Esophagus muscularis mucosa (tissue), 4 donors: ENCODE measurements at regions not wholly inside any gene's neighbourhood (a gene's known extent, or its start where the extent isn't known, plus 50 kb on each side); places are given as distances from the start of the nearest gene placed in this dataset.
"Not testable (repeated sequence)": the region's sequence is repeated elsewhere in the genome, so short reads cannot be mapped to it uniquely, and the experiment has no call there.

Experiments
- DNase-seq: peaks from one replicate; pipeline ENCODE4 v3.0.0-alpha.2; 2017; ENCODE audit errors: extremely low spot score
- H3K27ac ChIP-seq, 4 donors: fragments of 200-600 bp; sonication (generic); replicated peaks in 1 of 4; 1 replicate in 3 of 4; 2 replicates in 1 of 4; pipeline ENCODE4 v1.5.1; 2016 to 2019; ENCODE audit warnings: mild to moderate bottlenecking in 1 of 4
- H3K27me3 ChIP-seq, 4 donors: fragments of 200-600 bp; sonication (generic); one replicate each; pipeline versions ENCODE4 v1.5.1 to v1.6.0; 2016 to 2019
- H3K36me3 ChIP-seq, 4 donors: fragments of 200-600 bp; sonication (generic); one replicate each; pipeline ENCODE4 v1.5.1; 2016 to 2019
- H3K4me1 ChIP-seq, 4 donors: fragments of 200-600 bp; sonication (generic); one replicate each; pipeline ENCODE4 v1.5.1; 2016 to 2019
- H3K4me3 ChIP-seq, 4 donors: fragments of 200-600 bp; sonication (generic); 1 replicate in 2 of 4; 2 replicates in 2 of 4; pipeline ENCODE4 v1.5.1; 2016 to 2019; ENCODE audit warnings: mild to moderate bottlenecking in 4 of 4, moderate library complexity in 1 of 4
- H3K9me3 ChIP-seq, 4 donors: fragments of 200-600 bp; sonication (generic); 1 replicate in 3 of 4; 2 replicates in 1 of 4; pipeline ENCODE4 v1.5.1; 2016 to 2019
- EP300 ChIP-seq: sonication (generic); formaldehyde crosslinking; IDR thresholded peaks from one replicate; pipeline ENCODE4 v1.6.1; 2017; ENCODE audit warnings: antibody characterized with exemption
- POLR2A ChIP-seq: fragments of 450-650 bp; IDR thresholded peaks from one replicate; pipeline ENCODE4 v1.6.1; 2017; ENCODE audit warnings: antibody characterized with exemption, moderate library complexity, mild to moderate bottlenecking, low read depth
- POLR2AphosphoS5 ChIP-seq, 2 donors: sonication (generic); formaldehyde crosslinking; IDR thresholded peaks; one replicate each; pipeline ENCODE4 v1.6.1; 2017; ENCODE audit warnings: antibody characterized with exemption in 2 of 2
- WGBS: methylation state at CpG from one replicate; pipeline ENCODE4 v1.1.5; 2018; 5-methylcytosine and 5-hydroxymethylcytosine counted together
- intact Hi-C: fragments of 100-400 bp; cut with DNase I; formaldehyde crosslinking; loops from one replicate; pipeline ENCODE4 v1.15.1; 2023
- TF ChIP-seq, protein P1 (sequence below), 3 experiments: fragments of 200-600 bp in 2 of 3; fragments of 450-650 bp in 1 of 3; sonication (generic) in 2 of 3; IDR thresholded peaks; one replicate each; pipeline ENCODE4 v1.5.1; 2017 to 2019; ENCODE audit warnings: antibody characterized with exemption in 3 of 3, mild to moderate bottlenecking in 2 of 3, moderate library complexity in 1 of 3

DNA sequence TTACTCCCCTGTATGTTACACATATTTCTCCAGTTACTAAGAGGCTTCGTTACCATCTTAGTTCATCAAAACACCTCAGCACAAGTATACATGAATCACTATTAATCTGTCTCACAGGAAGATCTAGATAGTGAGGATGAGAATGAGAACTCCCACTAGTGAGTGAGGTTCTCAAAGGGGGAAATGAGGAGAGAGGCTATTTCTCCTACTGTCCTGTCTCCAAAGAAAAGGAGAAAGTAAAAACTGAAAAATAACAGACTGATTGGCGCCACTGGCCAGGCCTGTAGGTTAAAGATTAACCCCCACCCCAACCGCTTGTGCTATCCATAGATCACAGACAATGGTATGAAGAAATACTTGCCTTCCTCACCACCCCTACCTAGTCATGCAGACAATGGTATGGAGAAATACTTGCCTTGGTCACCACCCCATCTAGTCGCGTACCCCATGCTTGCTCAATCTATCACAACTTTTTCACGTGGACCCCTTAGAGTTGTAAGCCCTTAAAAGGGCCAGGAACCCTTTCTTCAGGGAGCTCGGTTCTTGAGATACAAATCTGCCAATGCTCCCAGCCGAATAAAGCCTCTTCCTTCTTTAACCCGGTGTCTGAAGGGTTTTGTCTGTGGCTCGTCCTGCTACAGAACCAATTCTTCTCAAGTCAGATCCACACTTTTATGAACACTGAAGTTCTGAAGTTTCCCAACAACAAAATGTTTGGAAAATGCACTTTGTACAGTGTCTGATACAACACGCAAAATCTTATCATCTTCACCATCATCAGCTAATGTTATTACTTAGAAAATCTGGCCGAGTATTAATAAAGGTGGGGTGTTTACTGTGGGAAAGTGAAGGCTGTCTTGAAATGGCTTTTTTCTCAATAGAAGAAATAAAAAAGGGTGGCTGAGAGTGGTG, 598.1 kb downstream of the UQCRFS1 start:
- Histone ChIP-seq H3K9me3 (peaks cover 0 to 30% (median 14%) of the 10 kb centered on the region in 4 donors), H3K4me3 (no peak overlapping the region), H3K27me3 (no peaks in the 10 kb centered on the region), H3K4me1 (no peaks in the 10 kb centered on the region), H3K27ac (no peak overlapping the region), H3K36me3 (no peaks in the 10 kb centered on the region)
- 88% methylated on average over 12 of the region's 12 CpGs for WGBS
- intact Hi-C loops: no loop called here
- TF ChIP-seq POLR2A (no peak), POLR2AphosphoS5 (IDR thresholded peaks at IDR 0.05) (no peak), EP300 (no peak)
- TF ChIP-seq, protein P1, sequence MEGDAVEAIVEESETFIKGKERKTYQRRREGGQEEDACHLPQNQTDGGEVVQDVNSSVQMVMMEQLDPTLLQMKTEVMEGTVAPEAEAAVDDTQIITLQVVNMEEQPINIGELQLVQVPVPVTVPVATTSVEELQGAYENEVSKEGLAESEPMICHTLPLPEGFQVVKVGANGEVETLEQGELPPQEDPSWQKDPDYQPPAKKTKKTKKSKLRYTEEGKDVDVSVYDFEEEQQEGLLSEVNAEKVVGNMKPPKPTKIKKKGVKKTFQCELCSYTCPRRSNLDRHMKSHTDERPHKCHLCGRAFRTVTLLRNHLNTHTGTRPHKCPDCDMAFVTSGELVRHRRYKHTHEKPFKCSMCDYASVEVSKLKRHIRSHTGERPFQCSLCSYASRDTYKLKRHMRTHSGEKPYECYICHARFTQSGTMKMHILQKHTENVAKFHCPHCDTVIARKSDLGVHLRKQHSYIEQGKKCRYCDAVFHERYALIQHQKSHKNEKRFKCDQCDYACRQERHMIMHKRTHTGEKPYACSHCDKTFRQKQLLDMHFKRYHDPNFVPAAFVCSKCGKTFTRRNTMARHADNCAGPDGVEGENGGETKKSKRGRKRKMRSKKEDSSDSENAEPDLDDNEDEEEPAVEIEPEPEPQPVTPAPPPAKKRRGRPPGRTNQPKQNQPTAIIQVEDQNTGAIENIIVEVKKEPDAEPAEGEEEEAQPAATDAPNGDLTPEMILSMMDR (IDR thresholded peaks at IDR 0.05): no peak
- DNase-seq: peak; percentile 24

GRCh38 chr19:28612275-28612769, 600.6 kb downstream of the UQCRFS1 start:
- Histone ChIP-seq H3K9me3 (peaks cover 0 to 36% (median 14%) of the 10 kb centered on the region in 4 donors), H3K4me1 (no peaks in the 10 kb centered on the region), H3K36me3 (no peaks in the 10 kb centered on the region), H3K27ac (no peak overlapping the region), H3K4me3 (no peak overlapping the region), H3K27me3 (no peaks in the 10 kb centered on the region)
- DNase-seq: peak; percentile 39
- intact Hi-C loops: no loop called here
- 84% methylated on average over 8 of the region's 8 CpGs for WGBS
- no peak for TF ChIP-seq EP300
- no peak for TF ChIP-seq POLR2AphosphoS5 (IDR thresholded peaks at IDR 0.05)
- no peak for TF ChIP-seq POLR2A
- TF ChIP-seq, protein P1 (IDR thresholded peaks at IDR 0.05): no peak

GRCh38 chr19:28611227-28611914, 601.6 kb downstream of the UQCRFS1 start:
- intact Hi-C loops: not testable (repeated sequence)
- WGBS: 85% methylated on average over 8 of the region's 8 CpGs

GRCh38 chr19:28610731-28611130, 602.2 kb downstream of the UQCRFS1 start:
- Histone ChIP-seq H3K4me1 (no peaks in the 10 kb centered on the region), H3K27me3 (no peaks in the 10 kb centered on the region), H3K36me3 (no peaks in the 10 kb centered on the region), H3K4me3 (no peak overlapping the region), H3K9me3 (peaks cover 0 to 37% (median 15%) of the 10 kb centered on the region in 4 donors), H3K27ac (no peak overlapping the region)
- peak; percentile 81 for DNase-seq
- 85% methylated on average over 6 of the region's 6 CpGs for WGBS
- intact Hi-C loops: no loop called here
- no peak for TF ChIP-seq POLR2A
- TF ChIP-seq EP300: no peak
- TF ChIP-seq POLR2AphosphoS5 (IDR thresholded peaks at IDR 0.05): no peak

More at GRCh38 chr19:28611227-28611914, 601.6 kb downstream of the UQCRFS1 start:
- H3K36me3 ChIP-seq, H3K27me3 ChIP-seq, H3K4me1 ChIP-seq, H3K27ac ChIP-seq, H3K4me3 ChIP-seq: not testable (repeated sequence)
- DNase-seq: peak; percentile 89
- peaks cover 0 to 42% (median 18%) of the 10 kb centered on the region in 4 donors for H3K9me3 ChIP-seq

DNA sequence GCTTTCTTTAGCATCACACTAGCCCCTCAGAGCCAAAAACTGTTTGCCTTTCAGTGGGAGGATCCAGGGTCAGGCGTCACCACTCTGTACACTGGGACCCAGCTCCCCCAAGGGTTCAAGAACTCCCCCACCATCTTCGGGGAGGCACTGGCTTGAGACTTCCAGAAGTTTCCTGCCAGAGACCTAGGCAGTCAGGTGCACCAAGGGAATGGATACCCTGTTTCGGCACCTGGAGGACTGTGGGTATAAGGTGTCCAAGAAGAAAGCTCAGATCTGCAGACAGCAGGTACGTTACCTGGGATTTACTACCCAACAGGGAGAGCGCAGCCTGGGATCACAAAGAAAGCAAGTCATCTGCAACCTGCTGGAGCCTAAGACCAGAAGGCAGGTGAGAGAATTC, 603.0 kb downstream of the UQCRFS1 start:
- no peak overlapping the region for H3K4me3 ChIP-seq
- no peaks in the 10 kb centered on the region for H3K27me3 ChIP-seq
- intact Hi-C loops: no loop called here
- 83% methylated on average over 1 of the region's 5 CpGs for WGBS
- TF ChIP-seq, protein P1 (IDR thresholded peaks at IDR 0.05): no peak
- no peak for TF ChIP-seq POLR2AphosphoS5 (IDR thresholded peaks at IDR 0.05)
- H3K27ac ChIP-seq: no peak overlapping the region
- DNase-seq: peak; percentile 89
- no peaks in the 10 kb centered on the region for H3K36me3 ChIP-seq
- H3K4me1 ChIP-seq: no peaks in the 10 kb centered on the region
- H3K9me3 ChIP-seq: peaks cover 0 to 30% (median 12%) of the 10 kb centered on the region in 4 donors
